AG09309 (cell line): ENCODE measurements at regions not wholly inside any gene's neighbourhood (a gene's known extent, or its start where the extent isn't known, plus 50 kb on each side); places are given as distances from the start of the nearest gene placed in this dataset.

Experiments
- DNase-seq: peaks from one replicate; pipeline ENCODE4 v3.0.0-alpha.2; 2010; ENCODE audit warnings: low read depth
- H3K4me3 ChIP-seq: 2 replicates; pipeline ENCODE4 v1.5.1; 2011; ENCODE audit warnings: mild to moderate bottlenecking, low read depth, low read length, moderate library complexity; ENCODE audit not compliant: control insufficient read depth
- TF ChIP-seq, protein P1 (sequence below): IDR thresholded peaks from 2 replicates; pipeline ENCODE4 v1.5.1; 2011; ENCODE audit warnings: mild to moderate bottlenecking, low read depth, low read length, inconsistent platforms; ENCODE audit not compliant: insufficient read depth, control insufficient read depth; ENCODE audit errors: missing control alignments

DNA sequence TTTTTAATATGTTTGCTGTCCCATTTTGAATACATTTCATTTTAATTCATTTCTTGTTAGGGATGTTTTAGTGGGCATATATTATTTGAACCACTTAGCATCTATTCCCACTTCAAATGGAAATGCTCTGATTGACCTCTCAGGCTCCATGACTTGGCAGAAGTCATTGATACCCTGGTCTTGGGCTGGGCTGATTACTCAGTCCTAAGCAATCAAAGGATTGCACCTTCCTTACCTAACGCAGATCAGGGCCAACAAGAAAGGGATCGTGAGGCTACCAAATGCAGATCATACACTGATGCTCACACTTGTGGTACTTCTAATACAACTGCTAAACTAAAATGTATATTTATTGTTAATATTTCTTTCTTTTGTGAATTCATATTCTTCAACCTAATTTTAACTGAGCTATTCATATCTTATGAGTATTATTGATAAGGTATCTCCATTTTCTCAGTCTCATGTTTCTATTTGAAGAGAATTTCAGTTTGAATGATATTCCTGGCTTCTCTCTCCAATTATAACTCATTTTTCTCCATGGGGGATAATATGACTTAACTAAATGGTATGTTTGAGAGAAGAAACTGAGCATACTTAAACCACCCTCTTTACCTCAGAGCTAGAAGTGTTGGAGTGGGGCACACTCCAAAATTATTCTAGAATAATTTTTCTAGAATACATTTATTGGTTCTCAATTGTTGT lies 615.5 kb upstream of the ADAMTS5 start:
- TF ChIP-seq, protein P1, sequence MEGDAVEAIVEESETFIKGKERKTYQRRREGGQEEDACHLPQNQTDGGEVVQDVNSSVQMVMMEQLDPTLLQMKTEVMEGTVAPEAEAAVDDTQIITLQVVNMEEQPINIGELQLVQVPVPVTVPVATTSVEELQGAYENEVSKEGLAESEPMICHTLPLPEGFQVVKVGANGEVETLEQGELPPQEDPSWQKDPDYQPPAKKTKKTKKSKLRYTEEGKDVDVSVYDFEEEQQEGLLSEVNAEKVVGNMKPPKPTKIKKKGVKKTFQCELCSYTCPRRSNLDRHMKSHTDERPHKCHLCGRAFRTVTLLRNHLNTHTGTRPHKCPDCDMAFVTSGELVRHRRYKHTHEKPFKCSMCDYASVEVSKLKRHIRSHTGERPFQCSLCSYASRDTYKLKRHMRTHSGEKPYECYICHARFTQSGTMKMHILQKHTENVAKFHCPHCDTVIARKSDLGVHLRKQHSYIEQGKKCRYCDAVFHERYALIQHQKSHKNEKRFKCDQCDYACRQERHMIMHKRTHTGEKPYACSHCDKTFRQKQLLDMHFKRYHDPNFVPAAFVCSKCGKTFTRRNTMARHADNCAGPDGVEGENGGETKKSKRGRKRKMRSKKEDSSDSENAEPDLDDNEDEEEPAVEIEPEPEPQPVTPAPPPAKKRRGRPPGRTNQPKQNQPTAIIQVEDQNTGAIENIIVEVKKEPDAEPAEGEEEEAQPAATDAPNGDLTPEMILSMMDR, result no peak
- no peak for DNase-seq
- no peak overlapping the region for H3K4me3 ChIP-seq

DNA sequence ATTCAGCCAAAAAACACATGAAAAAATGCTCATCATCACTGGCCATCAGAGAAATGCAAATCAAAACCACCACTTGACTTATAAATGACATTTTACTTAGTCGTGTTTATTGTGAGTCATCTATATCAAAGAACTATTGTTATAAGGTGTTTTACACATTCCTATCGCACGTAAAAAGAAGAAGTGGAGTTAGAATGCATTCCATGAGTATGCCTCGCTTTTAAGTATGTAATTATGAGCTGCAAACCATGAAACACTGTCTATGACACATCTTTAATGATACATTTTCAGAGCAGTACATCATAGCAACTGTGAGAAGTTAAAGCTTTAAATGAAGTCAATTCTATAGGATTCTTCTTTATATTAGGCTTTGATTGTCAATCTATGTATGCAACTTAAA lies 614.3 kb upstream of the ADAMTS5 start:
- TF ChIP-seq, protein P1, result no peak
- no peak for DNase-seq
- no peak overlapping the region for H3K4me3 ChIP-seq

GRCh38 chr21:27580276-27580675 lies 613.4 kb upstream of the ADAMTS5 start:
- no peak overlapping the region for H3K4me3 ChIP-seq
- no peak for DNase-seq
- TF ChIP-seq, protein P1, result no peak

DNA sequence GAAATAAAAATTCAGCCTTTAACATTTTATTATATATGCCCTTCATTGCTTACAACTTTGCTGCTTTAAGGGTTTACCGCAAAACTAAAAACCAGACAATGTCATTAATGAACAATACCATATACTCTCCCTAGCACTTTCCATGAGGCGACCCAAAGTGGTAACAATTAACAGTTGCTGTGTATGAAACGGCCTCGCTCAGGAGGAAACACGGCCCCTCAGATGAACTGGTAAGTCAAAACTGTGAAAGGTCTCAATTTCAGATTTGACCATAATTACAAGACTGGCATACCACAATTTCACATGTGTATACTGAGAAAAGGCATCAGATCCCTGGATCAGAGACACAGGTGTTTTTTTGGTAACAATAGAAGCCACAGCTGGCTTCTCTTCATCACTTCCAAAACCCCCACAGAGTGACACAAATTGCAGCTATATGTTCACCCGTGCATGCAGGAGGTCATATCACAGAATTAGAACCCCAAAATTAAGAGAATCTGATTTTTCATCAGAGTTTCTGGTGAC lies 611.9 kb upstream of the ADAMTS5 start:
- TF ChIP-seq, protein P1, result no peak
- no peak overlapping the region for H3K4me3 ChIP-seq
- no peak for DNase-seq

DNA sequence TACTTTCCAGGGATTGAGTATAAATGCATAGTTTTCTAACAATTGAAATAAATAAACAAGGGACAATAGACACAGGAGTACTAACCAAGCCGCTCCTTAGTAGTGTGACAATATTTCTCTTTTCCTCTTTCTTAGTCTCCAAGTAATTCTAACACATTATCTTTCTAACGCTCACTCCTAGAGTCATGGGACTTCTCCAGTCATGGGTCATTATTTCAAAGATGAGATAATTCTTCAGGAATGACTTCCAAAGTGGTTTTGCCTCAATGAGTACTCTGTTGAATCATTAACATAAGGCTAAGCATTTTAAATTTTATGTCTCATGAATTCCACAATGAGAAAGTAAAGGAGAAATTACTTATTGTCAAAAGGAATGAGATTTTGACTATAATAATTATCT lies 605.8 kb upstream of the ADAMTS5 start:
- H3K4me3 ChIP-seq, result no peak overlapping the region
- peak; percentile 53 for DNase-seq
- TF ChIP-seq, protein P1, result no peak

DNA sequence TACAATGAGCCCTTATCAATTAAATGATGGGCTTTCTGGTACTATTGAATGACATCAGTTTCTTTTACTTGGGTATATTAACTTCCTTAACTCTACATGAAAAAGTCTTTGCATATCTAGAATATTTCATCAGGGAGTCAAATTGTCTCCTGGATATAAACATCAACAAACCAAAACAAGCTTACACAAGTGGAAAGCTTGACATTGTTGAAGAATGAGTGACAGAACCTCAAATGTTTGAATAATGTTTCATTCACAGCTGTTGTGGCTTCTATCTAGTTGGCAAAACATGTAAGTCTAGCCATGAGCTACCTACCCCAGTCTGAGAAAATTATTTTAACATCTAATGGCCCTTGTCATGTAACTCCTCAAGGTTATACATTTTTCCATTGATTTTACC lies 604.8 kb upstream of the ADAMTS5 start:
- TF ChIP-seq, protein P1, result no peak
- H3K4me3 ChIP-seq, result no peak overlapping the region
- peak; percentile 29 for DNase-seq
